NCI-H2107 treated with DMSO at 0.1 percent for 48 hours (cell line): ENCODE measurements at regions not wholly inside any gene's neighbourhood (a gene's known extent, or its start where the extent isn't known, plus 50 kb on each side); places are given as distances from the start of the nearest gene placed in this dataset.

Source experiments
- DNase-seq: peaks from one replicate; lab custom pipeline; 2025; ENCODE audit not compliant: unreplicated experiment; lab: John Stamatoyannopoulos, UW

DNA sequence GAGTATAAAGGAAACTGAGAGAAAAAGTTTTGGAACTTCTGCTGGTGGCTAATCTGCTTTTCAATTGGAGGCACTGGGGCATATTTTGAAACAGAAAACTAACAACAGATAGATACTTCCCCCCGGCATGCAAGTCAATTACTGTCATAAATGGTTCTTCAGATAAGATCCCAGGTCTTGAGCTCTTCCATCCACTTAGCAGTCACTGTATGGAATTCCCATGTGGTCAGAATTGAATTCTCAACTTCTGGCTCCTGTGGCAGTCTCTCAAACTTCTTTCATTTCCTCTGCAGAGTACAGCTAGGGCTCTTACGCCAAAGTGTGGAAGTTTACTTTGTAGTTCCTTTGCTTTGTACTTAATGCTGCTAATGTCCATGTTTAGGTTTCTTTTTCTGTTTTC is 452.2 kb downstream of the IPO8 start:
- no peak for DNase-seq

DNA sequence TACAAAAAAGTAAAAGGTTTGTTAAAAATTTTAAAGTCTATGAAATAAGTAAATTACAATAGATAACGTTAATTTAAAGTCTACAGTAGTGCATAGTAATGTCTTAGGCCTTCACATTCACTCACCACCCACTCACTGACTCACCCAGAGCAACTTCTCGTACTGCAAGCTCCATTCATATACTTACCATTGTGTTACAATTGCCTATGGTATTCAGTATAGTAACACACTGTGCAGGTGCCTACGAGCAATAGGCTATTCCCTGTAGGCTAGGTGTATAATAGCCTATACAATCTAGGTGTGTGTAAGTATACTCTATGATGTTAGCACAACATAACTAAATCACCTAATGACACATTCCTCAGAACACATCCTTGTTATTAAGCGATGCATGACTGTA is 435.3 kb upstream of the TMTC1 start:
- no peak for DNase-seq

DNA sequence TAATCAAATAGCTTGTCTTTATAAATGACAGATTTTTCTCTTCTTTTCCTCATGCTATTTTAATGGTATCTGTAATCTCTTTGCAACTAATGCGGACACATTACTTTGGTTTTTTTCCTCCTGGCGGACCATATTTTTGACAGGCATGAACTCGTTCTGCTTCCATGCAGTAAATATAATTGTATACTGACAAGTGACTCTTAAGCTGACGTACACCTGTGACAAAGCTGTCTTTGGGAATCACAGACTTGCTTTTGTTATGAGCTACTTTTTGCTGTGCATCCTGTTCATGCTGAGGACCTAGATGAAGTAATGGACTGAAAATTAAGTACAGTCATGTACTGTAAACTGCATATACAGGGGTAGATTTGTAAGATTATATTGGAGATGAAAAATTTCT is 434.3 kb upstream of the TMTC1 start:
- no peak for DNase-seq

DNA sequence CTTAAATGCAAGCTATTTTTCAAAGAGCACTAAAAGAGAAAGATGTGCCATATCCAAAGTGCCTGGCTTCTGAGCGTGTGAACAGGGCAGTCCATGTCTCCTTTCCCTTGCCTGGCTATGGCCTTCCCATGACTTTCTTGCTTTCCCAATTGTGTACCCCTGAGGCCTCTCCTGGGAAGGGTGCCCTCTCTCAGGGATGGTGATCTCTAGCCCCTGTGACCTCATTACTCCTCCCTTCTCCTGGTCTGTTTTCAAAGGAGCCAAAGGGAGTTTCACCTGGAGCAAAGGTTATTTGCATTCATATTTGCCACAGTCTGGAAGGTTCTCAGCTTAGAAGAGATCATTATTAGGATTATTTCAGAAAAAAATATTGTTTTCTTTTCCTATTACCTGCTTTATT is 429.4 kb upstream of the TMTC1 start:
- DNase-seq = no peak

DNA sequence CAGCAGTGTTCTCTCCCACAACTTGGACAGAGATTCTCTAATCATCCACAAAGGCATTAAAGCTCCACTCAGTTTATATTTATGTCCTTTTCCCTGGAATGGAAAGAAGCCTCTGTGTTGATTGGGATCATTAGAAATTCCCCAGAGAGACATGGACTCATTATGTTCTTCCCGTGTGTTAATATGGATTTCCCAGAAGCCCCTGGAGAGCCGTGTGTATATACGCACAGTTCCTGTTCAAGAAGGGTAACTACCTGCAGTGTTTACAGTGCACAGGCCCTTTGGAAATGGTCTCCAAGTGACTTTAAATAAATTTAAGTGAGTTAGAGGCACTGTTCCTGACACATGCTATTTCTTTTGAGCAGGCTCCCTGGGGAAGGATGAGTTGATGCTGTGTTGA is 428.0 kb upstream of the TMTC1 start:
- no peak for DNase-seq

DNA sequence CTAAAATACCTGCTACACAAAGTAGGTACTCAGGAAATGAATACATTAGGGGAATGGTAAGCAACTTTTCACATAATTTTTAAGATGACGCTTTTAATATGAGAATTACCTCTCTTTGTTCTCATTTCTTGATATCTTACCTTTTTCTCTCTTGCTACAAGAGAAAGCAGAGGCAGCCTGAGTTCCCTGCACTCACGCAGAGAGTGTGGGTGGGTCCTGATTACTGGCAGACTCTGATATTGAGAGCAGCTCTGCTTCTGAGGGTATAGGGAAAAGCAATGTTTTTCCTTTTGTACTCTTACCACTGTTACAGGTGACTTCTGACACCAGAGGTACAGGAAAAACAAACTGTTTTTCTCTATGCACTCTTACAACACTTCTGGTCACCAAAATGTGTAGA is 420.2 kb upstream of the TMTC1 start:
- no peak for DNase-seq

DNA sequence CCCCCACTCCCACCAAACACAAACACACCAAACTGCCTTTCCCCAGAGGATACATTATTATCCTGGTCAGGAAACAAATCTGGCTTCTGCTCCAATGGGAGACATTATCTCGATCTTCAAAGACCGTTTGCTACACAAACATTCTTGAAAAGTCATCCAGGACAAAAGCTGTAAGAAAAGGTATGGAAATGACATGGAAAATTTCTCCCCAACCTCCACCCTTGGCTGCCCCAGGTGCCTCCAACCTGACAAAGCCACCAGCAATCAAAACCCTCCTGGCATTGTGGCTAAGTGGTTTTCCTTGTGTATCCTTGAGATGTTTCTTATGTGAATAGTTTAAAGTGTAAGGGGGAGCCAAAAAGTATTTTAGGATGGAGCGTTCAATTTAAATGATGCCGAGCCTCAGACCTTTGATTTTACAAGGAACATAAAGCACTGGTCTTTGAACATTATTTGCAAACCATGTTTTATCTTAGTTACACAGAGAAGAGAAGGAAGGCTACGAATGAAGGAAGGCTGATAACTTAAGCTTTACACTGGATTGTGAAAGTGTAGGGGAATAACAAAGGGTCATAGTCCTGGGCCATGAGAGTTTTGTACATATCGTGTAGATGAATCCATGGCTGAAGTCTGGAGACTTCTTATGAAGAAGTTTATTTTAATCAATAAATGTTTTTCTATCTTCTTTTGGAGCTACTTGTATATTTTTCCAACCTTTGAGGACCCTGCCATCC is 418.9 kb upstream of the TMTC1 start:
- DNase-seq = no peak

DNA sequence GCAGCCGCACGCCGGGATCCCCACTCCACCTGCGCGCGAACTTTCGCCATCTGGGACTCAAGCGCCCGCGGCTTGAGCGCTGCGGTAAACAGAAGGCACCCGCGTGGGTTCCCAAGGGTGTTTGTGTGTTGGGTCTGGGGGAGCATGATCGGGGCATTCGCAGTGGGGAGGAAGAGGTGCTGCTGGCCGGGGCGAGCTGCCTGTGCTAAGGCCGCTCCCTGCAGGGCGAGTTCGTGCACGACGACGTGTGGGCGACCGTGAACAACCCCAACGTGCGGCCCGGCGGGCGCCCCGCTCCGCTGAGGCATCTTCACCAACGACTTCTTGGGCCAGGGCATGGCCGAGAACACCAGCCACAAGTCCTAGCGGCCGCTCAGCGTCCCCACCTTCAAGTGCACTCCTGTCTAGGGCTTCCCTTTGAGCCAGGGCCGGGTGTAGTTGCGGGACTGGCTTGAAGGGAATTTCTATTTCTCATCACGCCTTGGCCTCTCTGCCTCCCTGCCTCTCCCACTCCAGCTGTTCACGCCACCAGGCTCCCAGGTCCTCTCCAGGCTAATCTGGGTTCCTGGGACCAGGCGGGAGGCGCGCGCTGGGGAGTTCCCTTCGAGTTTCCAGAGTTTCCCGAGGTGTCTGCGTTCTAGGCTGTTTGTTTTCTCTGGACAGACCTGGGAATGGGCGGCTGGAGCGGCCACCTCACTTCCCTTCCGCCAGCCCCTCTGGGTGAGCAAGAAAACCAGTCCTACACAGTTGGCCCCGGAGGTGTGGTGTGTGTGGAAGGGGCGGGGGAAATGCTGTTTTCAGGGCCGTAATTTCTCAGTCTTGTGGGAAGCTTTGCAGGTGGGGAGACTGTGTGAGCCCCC is 417.8 kb upstream of the TMTC1 start:
- DNase-seq = no peak

DNA sequence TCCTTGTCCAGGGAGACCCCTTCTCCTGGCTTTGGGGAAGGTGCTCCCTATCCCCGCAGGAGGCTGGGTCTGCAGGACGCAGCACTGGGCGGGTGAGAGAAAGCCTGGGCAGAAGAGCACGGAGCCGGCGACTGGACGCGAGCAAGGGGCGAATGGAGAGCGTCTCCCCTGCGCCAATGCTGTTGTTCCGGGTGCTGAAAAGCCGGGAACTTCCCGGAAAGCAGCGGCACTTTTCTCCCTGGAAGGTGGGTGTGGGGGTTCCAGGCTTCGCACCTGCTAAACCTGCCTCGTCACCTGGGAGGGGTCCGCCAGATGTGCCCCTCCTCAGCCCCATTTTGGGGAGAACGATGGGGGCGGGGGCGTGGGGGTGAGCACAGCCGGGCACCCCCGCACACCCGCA is 417.1 kb upstream of the TMTC1 start:
- DNase-seq = no peak

DNA sequence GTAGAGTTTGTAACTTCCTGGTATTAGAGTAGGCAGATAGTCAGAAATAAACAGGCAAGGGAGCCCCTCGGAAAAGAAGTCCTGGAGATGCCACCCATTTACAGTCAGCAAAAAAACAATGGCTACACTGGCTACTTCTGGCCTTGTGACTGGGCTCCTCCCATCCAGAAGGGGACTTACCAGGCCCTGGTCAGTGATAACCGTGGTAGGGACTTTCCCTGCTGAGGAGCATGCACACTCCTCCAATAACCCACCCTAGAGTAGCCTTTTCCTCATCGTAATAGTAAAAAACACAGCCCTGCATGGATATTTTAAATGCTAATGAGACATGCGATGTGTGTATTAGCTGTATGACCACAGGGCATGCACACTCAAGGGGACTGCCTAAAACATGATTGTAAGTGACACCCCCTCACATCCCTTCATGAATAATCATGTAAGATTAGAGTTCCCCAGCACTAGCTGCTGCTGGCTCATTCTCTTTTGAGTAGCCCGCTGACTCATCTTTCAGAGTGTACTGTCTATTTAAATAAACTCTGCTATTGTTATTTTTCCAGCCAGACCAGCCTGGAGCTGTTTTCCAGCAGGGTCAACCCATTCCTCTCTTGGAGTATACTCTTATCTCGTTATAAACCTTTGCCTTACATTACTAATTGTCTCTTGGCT is 413.8 kb upstream of the TMTC1 start:
- no peak for DNase-seq

DNA sequence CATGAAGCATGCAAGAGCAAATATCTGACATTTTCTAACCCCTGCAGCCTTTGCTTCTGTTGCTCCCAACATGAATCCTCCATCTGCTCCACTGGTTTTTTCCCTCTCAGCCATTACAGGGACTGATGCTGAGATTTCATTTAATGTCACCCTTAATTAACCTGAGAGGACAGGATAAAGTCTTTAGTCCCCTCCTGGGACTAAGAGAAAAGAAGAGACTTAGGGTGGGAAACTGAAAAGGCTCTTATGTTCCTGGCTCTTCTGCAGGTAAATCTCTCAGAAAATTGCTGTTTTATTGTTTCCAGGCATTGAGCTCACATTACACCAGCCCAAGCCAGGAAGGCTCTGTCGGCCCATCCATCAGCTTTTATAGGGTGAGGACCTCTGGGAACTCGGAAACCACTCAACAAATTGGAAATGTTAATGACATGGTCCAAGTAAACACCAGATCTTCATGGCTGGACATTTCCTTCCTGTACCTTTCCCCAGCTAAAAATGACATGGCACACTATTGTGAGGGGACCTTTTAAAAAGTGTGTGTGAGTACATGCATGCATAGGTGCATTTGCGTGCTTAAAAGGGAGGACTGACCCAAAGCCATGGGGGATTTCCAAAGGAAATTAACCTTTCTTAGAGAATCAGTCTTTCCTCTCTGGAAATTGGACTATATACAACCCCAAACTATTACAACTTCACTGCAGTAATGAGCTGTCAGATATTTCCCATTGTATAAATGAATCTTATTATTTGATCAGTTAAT is 408.1 kb upstream of the TMTC1 start:
- peak; percentile 57 for DNase-seq

DNA sequence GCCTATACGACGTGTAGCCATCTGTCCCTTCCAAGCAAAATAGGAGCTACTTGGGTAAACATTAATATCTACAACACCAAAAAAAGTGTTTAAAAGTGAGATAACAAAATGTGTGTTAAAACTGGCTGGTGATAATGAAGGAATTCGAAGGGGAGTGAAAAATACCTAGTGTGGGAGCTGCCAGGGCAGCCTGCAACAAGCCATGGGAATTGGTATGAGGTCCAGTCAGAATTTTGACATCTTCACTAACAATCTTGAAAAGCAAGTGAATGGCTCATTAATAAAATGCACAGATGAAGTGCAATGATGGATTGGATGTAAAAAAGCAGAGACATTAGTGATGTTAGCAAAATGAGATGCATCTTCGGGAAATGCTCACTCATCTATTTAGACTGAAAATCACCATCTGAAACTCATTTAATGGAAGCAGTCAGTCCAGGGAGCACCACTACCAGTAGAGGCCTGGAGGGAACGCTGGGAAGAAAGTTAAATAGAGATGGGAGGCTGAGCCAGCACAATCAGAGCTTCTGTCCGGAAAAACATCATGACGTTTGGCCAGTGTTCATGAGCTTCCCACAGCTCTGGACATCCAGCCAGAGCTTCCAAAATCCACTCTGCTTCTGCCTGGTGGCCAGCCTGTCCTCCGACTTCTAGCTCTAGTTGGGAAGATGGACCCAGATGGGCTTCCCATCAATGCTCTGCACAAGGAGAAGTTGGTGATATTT is 405.0 kb upstream of the TMTC1 start:
- DNase-seq = no peak

DNA sequence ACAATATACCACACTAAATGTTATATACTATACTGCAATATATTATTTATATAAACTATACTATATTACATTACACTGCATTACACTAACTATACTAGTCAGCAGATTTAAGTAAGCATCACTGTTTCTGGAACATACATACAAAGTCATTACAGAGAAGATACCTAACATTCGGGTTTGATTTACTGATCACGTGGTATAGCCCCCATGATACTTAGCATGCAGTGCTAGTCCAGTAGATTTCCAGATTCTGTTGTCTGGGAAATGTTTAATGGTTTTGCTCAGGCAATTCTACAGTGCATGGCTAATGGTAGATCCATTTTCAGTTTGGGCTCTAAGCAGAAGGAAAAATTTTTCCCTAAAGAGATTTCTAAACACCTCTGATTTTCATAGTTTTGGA is 403.7 kb upstream of the TMTC1 start:
- DNase-seq = no peak

DNA sequence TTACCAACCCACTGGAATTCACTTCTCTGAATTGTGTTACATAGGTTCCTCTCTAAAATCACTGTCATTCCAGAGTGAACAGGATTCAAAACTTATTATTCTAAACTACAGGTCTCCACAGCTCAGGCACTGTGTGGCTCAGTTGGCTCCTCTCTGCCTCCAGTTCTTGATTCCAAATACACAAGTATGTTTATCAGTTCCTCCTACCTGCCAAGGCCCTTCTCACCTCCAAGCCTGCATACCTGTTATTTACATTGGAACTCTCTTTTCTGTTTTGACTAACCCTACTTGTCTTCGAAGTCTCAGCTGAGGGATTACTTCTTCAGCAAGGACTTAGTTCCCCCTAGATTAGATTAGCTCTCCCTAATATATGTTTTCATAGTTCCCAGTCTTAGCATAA is 397.6 kb upstream of the TMTC1 start:
- DNase-seq = no peak

DNA sequence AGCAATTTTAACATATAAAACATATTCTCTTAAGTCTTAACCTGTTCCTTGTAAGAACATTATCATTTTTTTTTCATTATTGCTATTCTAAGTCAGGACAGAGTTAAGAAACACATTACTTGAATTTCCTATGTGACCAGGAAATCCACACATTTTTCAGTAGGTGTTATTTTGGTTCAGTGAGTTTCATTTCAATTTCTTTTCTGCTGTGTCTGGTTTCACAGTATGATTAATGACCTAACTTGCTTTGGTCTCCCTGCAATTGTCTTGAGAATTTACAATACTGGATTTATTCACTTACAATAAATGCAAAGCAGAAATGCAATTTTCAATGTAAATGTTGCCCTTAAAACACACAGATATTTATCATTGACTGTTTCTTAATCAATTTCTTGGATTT is 396.9 kb upstream of the TMTC1 start:
- DNase-seq = no peak

DNA sequence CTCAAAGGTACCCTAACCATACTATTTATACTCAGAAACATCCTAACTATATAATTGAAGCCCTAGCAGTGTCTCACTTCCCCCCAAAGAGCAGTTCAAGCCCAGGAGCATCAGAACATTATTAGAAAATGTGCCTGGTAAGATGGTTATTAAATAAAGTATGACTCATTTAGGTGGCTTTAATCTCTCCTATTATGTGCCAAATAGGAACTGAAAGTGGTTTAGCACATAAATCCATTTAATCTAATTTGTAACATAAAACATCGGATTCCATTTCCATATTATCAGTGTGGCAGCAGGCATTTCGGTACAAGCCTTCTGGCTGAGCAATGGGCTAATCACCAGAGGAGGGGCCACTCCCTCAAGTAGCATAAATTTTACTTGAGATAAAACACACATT is 395.2 kb upstream of the TMTC1 start:
- DNase-seq = no peak

DNA sequence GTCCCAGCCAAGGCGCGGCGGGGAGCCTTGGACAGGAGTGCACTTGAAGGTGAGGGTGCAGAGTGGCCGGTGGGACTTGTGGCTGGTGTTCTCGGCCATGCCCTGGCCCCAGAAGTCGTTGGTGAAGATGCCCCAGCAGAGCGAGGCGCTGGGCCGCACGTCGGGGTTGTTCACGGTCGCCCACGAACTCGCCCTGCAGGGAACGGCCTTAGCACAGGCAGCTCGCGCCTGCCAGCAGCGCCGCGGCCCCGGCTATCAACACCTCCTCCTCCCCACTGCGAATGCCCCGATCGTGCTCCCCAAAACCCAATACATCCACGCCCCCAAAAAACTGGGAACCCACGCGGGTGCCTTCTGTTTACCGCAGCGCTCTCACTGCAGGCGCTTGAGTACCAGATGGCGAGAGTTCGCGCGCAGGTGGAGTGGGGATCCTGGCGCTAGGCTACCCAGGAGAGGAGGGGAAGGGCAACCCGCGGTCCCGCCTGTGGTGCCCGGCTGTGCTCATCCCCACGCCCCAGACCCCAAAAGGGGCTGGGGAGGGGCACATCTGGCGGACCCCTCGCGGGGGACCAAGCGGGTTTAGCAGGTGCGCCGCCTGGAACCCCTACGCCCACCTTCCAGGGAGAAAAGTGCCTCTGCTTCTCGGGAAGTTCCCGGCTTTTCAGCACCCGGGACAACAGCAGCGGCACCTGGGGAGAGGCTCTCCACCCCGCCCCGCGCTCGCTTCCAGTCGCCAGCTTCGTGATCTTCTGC is 386.3 kb upstream of the TMTC1 start:
- no peak for DNase-seq

DNA sequence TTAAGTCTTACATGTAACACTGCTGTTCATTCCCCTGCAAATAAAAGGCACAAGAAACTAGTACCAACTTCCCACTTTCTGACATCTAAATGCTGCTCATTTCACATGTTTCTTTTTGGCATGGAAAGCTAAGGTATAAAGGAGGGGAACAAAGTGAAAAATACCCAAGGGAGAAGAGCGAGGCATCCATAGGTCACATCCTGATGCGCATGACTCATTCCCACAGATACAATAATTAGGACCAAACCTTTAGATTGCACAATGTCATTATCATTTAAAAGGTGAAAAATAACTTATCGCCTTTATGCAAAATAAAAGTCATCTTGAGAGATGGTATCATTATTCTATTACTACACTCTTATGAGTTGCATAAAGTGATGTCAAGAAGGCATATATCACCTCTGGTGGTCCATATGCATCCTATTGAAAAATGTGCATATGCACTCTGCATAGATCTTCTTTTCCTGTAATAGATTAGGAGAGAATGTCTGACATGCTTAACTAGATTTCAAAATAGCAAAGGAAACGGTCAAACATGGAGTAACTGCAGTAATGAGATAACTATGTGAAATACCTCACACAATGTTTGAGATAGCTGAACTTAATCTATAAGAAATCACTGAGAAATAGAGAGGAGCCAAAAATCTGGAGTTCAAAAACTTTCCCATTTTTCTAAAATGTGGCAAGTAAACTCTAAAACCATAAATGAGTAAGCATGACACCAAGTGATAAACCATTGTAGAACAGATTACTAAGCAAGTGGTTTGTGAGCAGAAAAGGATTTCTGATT is 382.5 kb upstream of the TMTC1 start:
- DNase-seq = no peak
